ENCODE measurements at regions not wholly inside any gene's neighbourhood (a gene's known extent, or its start where the extent isn't known, plus 50 kb on each side); places are given as distances from the start of the nearest gene placed in this dataset.
"Not testable (repeated sequence)": the region's sequence is repeated elsewhere in the genome, so short reads cannot be mapped to it uniquely, and the experiment has no call there.

GRCh38 chr7:85882335-85882734 is 695.5 kb upstream of the SEMA3D start:
- peak; percentile 44 for DNase-seq

GRCh38 chr7:85875398-85875797 is 688.5 kb upstream of the SEMA3D start:
- DNase-seq: no peak

- no peak for DNase-seq
Observed at GRCh38 chr7:85866540-85866939, 679.7 kb upstream of the SEMA3D start.

- DNase-seq: peak; percentile 62
Observed at GRCh38 chr7:85851571-85852193, 664.8 kb upstream of the SEMA3D start.

- DNase-seq: no peak
Observed at GRCh38 chr7:85850381-85850780, 663.5 kb upstream of the SEMA3D start.

GRCh38 chr7:85840554-85840953 is 653.7 kb upstream of the SEMA3D start:
- DNase-seq: no peak

GRCh38 chr7:85833066-85833465 is 646.2 kb upstream of the SEMA3D start:
- peak; percentile 88 for DNase-seq

- no peak for DNase-seq
Observed at GRCh38 chr7:85830982-85831381, 644.1 kb upstream of the SEMA3D start.

GRCh38 chr7:85829817-85830432 is 643.1 kb upstream of the SEMA3D start:
- DNase-seq: peak; percentile 45

- DNase-seq: no peak
Observed at GRCh38 chr7:85829176-85829575, 642.3 kb upstream of the SEMA3D start.

- peak; percentile 17 for DNase-seq
Observed at GRCh38 chr7:85828614-85829013, 641.8 kb upstream of the SEMA3D start.

- peak; percentile 51 for DNase-seq
Observed at GRCh38 chr7:85823396-85824080, 636.7 kb upstream of the SEMA3D start.

GRCh38 chr7:85821926-85822325 is 635.1 kb upstream of the SEMA3D start:
- no peak for DNase-seq

GRCh38 chr7:85820702-85821443 is 634.0 kb upstream of the SEMA3D start:
- DNase-seq: no peak

- DNase-seq: peak; percentile 30
Observed at GRCh38 chr7:85815526-85815925, 628.7 kb upstream of the SEMA3D start.

GRCh38 chr7:85806321-85806720 is 619.5 kb upstream of the SEMA3D start:
- DNase-seq: no peak

- DNase-seq: no peak
Observed at GRCh38 chr7:85805656-85806055, 618.8 kb upstream of the SEMA3D start.

- no peak for DNase-seq
Observed at GRCh38 chr7:85805249-85805648, 618.4 kb upstream of the SEMA3D start.

- no peak for DNase-seq
Observed at GRCh38 chr7:85802211-85802610, 615.4 kb upstream of the SEMA3D start.

- no peak for DNase-seq
Observed at GRCh38 chr7:85796956-85797355, 610.1 kb upstream of the SEMA3D start.

- not testable (repeated sequence) for DNase-seq
Observed at GRCh38 chr7:85791098-85791497, 604.2 kb upstream of the SEMA3D start.

GRCh38 chr7:85781606-85782005 is 594.8 kb upstream of the SEMA3D start:
- DNase-seq: peak; percentile 29

GRCh38 chr7:85776691-85777345 is 590.0 kb upstream of the SEMA3D start:
- DNase-seq: peak; percentile 24
